Esophagus muscularis mucosa (tissue), 4 donors: ENCODE measurements at regions not wholly inside any gene's neighbourhood (a gene's known extent, or its start where the extent isn't known, plus 50 kb on each side); places are given as distances from the start of the nearest gene placed in this dataset.

Experiments used
- DNase-seq: peaks from one replicate; pipeline ENCODE4 v3.0.0-alpha.2; 2017; ENCODE audit errors: extremely low spot score
- H3K27ac ChIP-seq, 4 donors: fragments of 200-600 bp; sonication (generic); replicated peaks in 1 of 4; 1 replicate in 3 of 4; 2 replicates in 1 of 4; pipeline ENCODE4 v1.5.1; 2016 to 2019; ENCODE audit warnings: mild to moderate bottlenecking in 1 of 4
- H3K27me3 ChIP-seq, 4 donors: fragments of 200-600 bp; sonication (generic); one replicate each; pipeline versions ENCODE4 v1.5.1 to v1.6.0; 2016 to 2019
- H3K36me3 ChIP-seq, 4 donors: fragments of 200-600 bp; sonication (generic); one replicate each; pipeline ENCODE4 v1.5.1; 2016 to 2019
- H3K4me1 ChIP-seq, 4 donors: fragments of 200-600 bp; sonication (generic); one replicate each; pipeline ENCODE4 v1.5.1; 2016 to 2019
- H3K4me3 ChIP-seq, 4 donors: fragments of 200-600 bp; sonication (generic); 1 replicate in 2 of 4; 2 replicates in 2 of 4; pipeline ENCODE4 v1.5.1; 2016 to 2019; ENCODE audit warnings: mild to moderate bottlenecking in 4 of 4, moderate library complexity in 1 of 4
- H3K9me3 ChIP-seq, 4 donors: fragments of 200-600 bp; sonication (generic); 1 replicate in 3 of 4; 2 replicates in 1 of 4; pipeline ENCODE4 v1.5.1; 2016 to 2019
- EP300 ChIP-seq: sonication (generic); formaldehyde crosslinking; IDR thresholded peaks from one replicate; pipeline ENCODE4 v1.6.1; 2017; ENCODE audit warnings: antibody characterized with exemption
- POLR2A ChIP-seq: fragments of 450-650 bp; IDR thresholded peaks from one replicate; pipeline ENCODE4 v1.6.1; 2017; ENCODE audit warnings: antibody characterized with exemption, moderate library complexity, mild to moderate bottlenecking, low read depth
- POLR2AphosphoS5 ChIP-seq, 2 donors: sonication (generic); formaldehyde crosslinking; IDR thresholded peaks; one replicate each; pipeline ENCODE4 v1.6.1; 2017; ENCODE audit warnings: antibody characterized with exemption in 2 of 2
- WGBS: methylation state at CpG from one replicate; pipeline ENCODE4 v1.1.5; 2018; 5-methylcytosine and 5-hydroxymethylcytosine counted together
- intact Hi-C: fragments of 100-400 bp; cut with DNase I; formaldehyde crosslinking; loops from one replicate; pipeline ENCODE4 v1.15.1; 2023
- TF ChIP-seq, protein P1 (sequence below), 3 experiments: fragments of 200-600 bp in 2 of 3; fragments of 450-650 bp in 1 of 3; sonication (generic) in 2 of 3; IDR thresholded peaks; one replicate each; pipeline ENCODE4 v1.5.1; 2017 to 2019; ENCODE audit warnings: antibody characterized with exemption in 3 of 3, mild to moderate bottlenecking in 2 of 3, moderate library complexity in 1 of 3

DNA sequence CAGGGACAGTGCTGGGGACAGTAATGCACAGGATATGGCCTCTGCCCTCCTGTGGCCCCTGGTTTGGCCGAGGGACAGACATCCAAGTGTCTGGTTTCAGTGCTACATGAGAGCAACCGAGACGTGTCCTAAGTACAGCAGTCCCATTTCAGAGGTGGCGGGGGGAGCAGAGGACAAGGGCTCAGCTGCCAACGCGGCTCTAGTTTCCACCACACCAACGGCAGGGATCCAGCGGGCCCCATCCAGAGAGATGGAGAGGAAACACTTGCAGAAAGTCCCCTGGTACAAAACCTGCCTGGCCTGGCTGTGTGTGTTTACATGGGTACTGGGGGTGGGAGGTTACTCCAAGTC lies 125.8 kb upstream of the SMURF2 start:
- intact Hi-C loops = no loop called here
- Histone ChIP-seq H3K4me3 (no peak overlapping the region), H3K4me1 (peaks cover 0 to 5% (median 0%) of the 10 kb centered on the region in 4 donors), H3K27ac (no peak overlapping the region), H3K27me3 (peaks cover 0 to 59% (median 3%) of the 10 kb centered on the region in 4 donors), H3K36me3 (peaks cover 45 to 95% (median 64%) of the 10 kb centered on the region in 4 donors), H3K9me3 (no peaks in the 10 kb centered on the region)
- DNase-seq = no peak
- TF ChIP-seq POLR2AphosphoS5 (IDR thresholded peaks at IDR 0.05) = no peak
- TF ChIP-seq EP300 = no peak
- TF ChIP-seq POLR2A = no peak
- TF ChIP-seq, protein P1, sequence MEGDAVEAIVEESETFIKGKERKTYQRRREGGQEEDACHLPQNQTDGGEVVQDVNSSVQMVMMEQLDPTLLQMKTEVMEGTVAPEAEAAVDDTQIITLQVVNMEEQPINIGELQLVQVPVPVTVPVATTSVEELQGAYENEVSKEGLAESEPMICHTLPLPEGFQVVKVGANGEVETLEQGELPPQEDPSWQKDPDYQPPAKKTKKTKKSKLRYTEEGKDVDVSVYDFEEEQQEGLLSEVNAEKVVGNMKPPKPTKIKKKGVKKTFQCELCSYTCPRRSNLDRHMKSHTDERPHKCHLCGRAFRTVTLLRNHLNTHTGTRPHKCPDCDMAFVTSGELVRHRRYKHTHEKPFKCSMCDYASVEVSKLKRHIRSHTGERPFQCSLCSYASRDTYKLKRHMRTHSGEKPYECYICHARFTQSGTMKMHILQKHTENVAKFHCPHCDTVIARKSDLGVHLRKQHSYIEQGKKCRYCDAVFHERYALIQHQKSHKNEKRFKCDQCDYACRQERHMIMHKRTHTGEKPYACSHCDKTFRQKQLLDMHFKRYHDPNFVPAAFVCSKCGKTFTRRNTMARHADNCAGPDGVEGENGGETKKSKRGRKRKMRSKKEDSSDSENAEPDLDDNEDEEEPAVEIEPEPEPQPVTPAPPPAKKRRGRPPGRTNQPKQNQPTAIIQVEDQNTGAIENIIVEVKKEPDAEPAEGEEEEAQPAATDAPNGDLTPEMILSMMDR (IDR thresholded peaks at IDR 0.05) = no peak
- WGBS = 82% methylated on average over 8 of the region's 8 CpGs

DNA sequence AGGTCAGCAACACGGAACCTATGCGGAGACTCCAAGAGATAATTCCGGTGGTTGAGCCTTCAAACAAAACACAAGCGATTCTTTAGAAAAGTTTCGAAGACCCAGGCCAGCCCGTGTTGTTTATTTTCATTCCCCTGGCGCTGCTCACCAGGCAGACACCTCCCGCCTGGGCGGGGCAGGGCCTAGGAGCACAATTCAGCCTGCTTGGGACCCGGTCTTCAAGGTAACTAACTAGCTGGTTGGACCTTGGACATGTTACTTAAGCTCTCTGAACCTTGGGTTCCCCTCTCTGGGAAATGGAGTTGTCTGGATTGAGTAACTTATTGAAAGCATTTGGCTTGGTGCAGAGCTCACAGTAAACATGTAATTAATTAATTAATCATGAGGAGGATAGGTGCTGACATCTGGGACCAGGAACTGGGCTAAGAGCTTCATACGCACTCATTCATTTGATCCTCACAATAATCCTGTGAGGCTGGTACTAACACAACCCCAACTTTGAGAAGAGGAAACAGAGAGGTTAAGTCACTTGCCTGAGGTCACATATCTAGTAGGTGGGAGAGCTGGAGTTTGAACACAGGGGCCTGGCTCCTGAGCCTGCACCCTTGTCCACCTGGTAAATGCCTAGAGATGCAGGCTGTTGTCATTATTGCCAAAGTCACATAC lies 125.3 kb upstream of the SMURF2 start:
- peaks cover 43 to 92% (median 59%) of the 10 kb centered on the region in 4 donors for H3K36me3 ChIP-seq
- peaks cover 0 to 5% (median under 1%) of the 10 kb centered on the region in 4 donors for H3K4me1 ChIP-seq
- no peak for TF ChIP-seq EP300
- 90% methylated on average over 11 of the region's 11 CpGs for WGBS
- H3K27ac ChIP-seq = no peak overlapping the region
- H3K27me3 ChIP-seq = peaks cover 0 to 64% (median 3%) of the 10 kb centered on the region in 4 donors
- intact Hi-C loops = no loop called here
- DNase-seq = no peak
- H3K9me3 ChIP-seq = no peaks in the 10 kb centered on the region
- H3K4me3 ChIP-seq = no peak overlapping the region

DNA sequence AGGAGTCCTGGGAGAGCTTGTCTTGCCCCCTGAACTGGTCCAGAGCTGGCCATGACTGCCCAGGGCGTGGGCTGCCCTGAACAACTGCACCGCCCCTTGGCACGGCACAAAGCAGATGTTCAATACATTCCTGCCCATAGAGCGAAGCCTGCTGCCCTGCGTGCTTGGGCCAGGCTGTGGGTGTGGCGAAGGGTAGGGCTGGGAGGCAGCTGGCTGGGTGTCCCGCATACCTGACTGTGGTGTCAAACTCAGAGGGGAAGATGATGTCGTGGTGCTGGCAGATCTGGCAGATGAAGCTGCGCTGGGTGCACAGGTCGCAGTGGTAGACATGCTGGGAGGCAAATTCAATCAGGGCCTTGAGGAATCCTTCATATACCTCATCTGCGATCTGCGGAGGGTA lies 124.2 kb upstream of the SMURF2 start:
- Histone ChIP-seq H3K4me1 (peaks cover 7 to 11% (median 9%) of the 10 kb centered on the region in 4 donors), H3K27me3 (peaks cover 0 to 75% (median 10%) of the 10 kb centered on the region in 4 donors), H3K27ac (no peak overlapping the region), H3K4me3 (no peak overlapping the region), H3K9me3 (no peaks in the 10 kb centered on the region), H3K36me3 (peaks cover 41 to 83% (median 54%) of the 10 kb centered on the region in 4 donors)
- intact Hi-C loops = no loop called here
- TF ChIP-seq EP300 (no peak), POLR2A (no peak), POLR2AphosphoS5 (IDR thresholded peaks at IDR 0.05) (no peak)
- TF ChIP-seq, protein P1 (IDR thresholded peaks at IDR 0.05) = no peak
- DNase-seq = no peak
- 92% methylated on average over 7 of the region's 12 CpGs for WGBS

DNA sequence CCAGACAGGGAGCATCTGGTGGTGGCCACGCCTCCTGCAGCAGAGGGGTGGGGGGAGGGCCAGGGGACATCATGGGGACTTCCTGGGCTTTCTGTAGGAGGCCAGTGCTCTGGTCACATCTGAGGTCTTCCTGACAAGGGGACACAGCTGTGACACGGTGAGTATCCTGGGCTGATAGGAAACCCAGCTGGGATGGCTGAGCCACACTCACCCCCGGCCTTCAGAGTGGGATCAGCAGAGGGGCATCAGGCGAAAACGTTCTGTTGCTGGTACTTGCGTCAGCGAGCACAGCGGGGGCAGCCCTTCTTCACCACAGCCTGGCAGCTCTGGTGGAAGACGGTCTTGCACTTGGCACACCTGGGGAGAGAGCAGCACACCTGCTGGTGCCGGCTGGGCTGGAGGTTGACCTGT lies 122.9 kb upstream of the SMURF2 start:
- Histone ChIP-seq H3K27ac (no peak overlapping the region), H3K27me3 (peaks cover 0 to 88% (median 23%) of the 10 kb centered on the region in 4 donors), H3K9me3 (no peaks in the 10 kb centered on the region), H3K36me3 (peaks cover 41 to 70% (median 49%) of the 10 kb centered on the region in 4 donors), H3K4me1 (peaks cover 20 to 25% (median 22%) of the 10 kb centered on the region in 4 donors), H3K4me3 (no peak overlapping the region)
- DNase-seq = no peak
- intact Hi-C loops = no loop called here
- WGBS = 90% methylated on average over 9 of the region's 10 CpGs
- TF ChIP-seq POLR2A (no peak), POLR2AphosphoS5 (IDR thresholded peaks at IDR 0.05) (no peak), EP300 (no peak)
- TF ChIP-seq, protein P1 (IDR thresholded peaks at IDR 0.05) = no peak

DNA sequence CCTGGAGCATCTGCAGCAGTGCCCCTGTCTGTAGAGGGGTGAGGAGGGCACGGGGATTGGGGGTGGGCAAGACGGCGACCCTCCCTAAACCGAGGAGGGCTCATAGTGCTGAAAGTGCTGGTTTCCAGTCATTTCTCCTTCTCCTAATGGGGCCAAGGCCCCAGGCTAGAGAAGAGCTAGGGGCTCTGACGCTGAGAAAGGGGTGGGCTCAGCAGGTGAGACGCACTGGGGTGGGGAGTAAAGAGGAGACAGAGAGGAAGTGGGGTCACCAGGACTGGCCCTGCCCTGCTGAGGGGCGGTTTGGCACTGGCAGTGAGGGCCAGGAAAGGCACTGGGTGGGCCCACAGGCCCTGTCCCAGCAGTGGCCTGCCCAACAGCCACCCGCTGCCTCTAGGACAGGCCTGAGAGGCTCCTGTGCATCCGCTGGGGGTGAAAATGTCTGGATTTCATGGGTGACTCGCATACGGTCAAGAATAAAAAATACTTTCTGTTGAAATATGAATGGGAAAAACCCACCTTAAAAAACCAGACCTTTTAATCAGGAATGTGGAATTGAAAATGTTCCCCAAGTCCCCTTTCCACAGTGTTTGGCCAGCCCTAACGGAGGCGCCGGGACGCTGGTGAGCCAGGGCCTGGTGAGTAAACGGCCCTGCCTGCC lies 122.4 kb upstream of the SMURF2 start:
- Histone ChIP-seq H3K9me3 (no peaks in the 10 kb centered on the region), H3K27me3 (peaks cover 0 to 93% (median 29%) of the 10 kb centered on the region in 4 donors), H3K27ac (no peak overlapping the region), H3K4me1 (peaks cover 25 to 30% (median 27%) of the 10 kb centered on the region in 4 donors), H3K4me3 (no peak overlapping the region), H3K36me3 (peaks cover 41 to 68% (median 48%) of the 10 kb centered on the region in 4 donors)
- no peak for DNase-seq
- 94% methylated on average over 11 of the region's 16 CpGs for WGBS
- intact Hi-C loops = no loop called here
- TF ChIP-seq POLR2AphosphoS5 (IDR thresholded peaks at IDR 0.05) (no peak), EP300 (no peak), POLR2A (no peak)
- TF ChIP-seq, protein P1 (IDR thresholded peaks at IDR 0.05) = no peak
